CD4-positive, alpha-beta T cell treated with Interleukin-15 for 1 hour (primary cell): ENCODE measurements at regions not wholly inside any gene's neighbourhood (a gene's known extent, or its start where the extent isn't known, plus 50 kb on each side); places are given as distances from the start of the nearest gene placed in this dataset.

ENCODE experiments used
- DNase-seq: peaks from one replicate; pipeline ENCODE4 v3.0.0-alpha.2; 2020

- no peak for DNase-seq
These were observed 311.7 kb upstream of the PKDCC start for GRCh38 chr2:41736105-41736567.

GRCh38 chr2:41736586-41736985 lies 311.2 kb upstream of the PKDCC start:
- DNase-seq = no peak

- no peak for DNase-seq
These were observed 309.9 kb upstream of the PKDCC start for GRCh38 chr2:41737888-41738287.

GRCh38 chr2:41741951-41742595 lies 305.7 kb upstream of the PKDCC start:
- no peak for DNase-seq

GRCh38 chr2:41743324-41743723 lies 304.5 kb upstream of the PKDCC start:
- no peak for DNase-seq

- DNase-seq = no peak
These were observed 297.0 kb upstream of the PKDCC start for GRCh38 chr2:41750829-41751228.

GRCh38 chr2:41759880-41760279 lies 287.9 kb upstream of the PKDCC start:
- no peak for DNase-seq

- DNase-seq = no peak
These were observed 284.7 kb upstream of the PKDCC start for GRCh38 chr2:41763141-41763540.

GRCh38 chr2:41764131-41764530 lies 283.7 kb upstream of the PKDCC start:
- DNase-seq = no peak

GRCh38 chr2:41764919-41765318 lies 282.9 kb upstream of the PKDCC start:
- no peak for DNase-seq

GRCh38 chr2:41768310-41768709 lies 279.5 kb upstream of the PKDCC start:
- DNase-seq = no peak

- no peak for DNase-seq
These were observed 276.1 kb upstream of the PKDCC start for GRCh38 chr2:41771710-41772109.

- DNase-seq = no peak
These were observed 275.1 kb upstream of the PKDCC start for GRCh38 chr2:41772697-41773096.

GRCh38 chr2:41774011-41774605 lies 273.7 kb upstream of the PKDCC start:
- no peak for DNase-seq

- DNase-seq = no peak
These were observed 272.3 kb upstream of the PKDCC start for GRCh38 chr2:41775366-41776025.

- DNase-seq = no peak
These were observed 267.9 kb upstream of the PKDCC start for GRCh38 chr2:41779888-41780287.

- DNase-seq = no peak
These were observed 265.3 kb upstream of the PKDCC start for GRCh38 chr2:41782306-41783158.

GRCh38 chr2:41784496-41784895 lies 263.3 kb upstream of the PKDCC start:
- DNase-seq = no peak

GRCh38 chr2:41785251-41786022 lies 262.4 kb upstream of the PKDCC start:
- DNase-seq = no peak

GRCh38 chr2:41791523-41791922 lies 256.3 kb upstream of the PKDCC start:
- no peak for DNase-seq

- DNase-seq = no peak
These were observed 244.5 kb upstream of the PKDCC start for GRCh38 chr2:41803361-41803760.

GRCh38 chr2:41806286-41806685 lies 241.5 kb upstream of the PKDCC start:
- no peak for DNase-seq

- DNase-seq = no peak
These were observed 226.7 kb upstream of the PKDCC start for GRCh38 chr2:41821167-41821566.
